ENCODE measurements at regions not wholly inside any gene's neighbourhood (a gene's known extent, or its start where the extent isn't known, plus 50 kb on each side); places are given as distances from the start of the nearest gene placed in this dataset.

DNA sequence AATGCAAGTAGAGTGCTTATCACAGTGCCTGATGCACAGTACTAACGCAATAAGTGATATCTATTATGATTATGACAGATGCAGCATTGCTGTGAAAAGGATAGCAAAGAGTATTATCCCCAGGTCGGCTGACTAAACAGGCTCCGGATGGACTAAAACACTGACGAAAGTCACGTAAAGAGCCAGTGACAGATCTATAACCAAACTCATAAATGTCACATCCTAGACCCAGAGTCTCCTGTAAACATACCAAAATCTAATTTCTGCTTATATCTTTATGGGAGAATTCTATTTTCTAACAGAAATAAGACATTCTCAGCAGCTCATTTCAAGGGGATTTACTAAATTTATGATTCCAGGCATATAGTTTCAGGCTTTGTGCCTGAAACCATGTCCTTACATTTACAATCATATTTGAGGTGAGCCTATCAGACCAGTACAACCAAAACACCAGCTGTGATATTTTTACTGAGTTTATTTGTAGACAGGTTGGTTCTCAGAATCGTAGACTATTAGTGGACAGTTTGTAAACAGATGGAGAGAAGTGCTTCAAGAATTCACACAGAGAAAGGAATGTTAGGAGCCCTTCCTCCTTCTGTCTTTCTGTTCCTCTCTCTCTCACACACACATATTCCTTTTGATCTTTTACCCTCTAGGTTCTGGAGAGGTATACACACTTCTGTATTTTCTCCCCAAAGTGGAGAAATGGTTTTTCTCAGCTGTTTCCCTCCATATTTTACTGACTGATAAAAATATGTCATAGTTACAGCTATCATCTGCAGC is 52.4 kb upstream of the WDR26 start:
- DNase-seq = no peak

DNA sequence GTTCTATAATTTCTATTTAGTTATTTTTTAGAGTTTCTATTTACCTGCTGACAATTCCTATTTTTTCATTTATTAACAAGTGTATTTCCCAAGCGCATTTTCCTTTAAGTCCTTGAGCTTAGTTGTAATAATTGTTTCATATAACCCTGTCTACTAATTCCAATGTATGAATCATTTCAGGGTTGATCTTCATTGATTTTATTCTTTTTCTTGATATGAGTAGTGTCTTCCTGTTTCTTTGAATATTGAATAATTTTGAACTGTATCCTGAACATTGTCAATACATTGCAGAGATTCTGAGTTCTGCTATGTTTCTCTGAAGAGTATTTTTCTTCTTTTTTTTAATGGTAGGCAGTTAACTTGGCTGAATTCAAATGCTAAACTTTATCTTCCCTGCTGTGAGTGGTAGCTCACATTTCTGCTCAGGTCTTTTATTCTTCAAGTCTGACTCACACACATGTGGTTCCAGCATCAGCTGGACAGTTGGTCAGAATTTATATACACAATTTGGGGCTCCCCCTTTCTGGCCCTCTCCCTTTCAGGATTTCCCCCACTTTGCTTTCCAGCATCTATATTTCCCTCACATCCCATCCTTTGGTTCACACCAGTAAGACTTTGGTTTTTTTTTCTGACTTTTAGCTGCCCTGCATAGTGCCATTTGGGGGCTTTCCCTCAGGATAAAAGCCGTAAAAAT is 54.4 kb upstream of the WDR26 start:
- no peak for DNase-seq

DNA sequence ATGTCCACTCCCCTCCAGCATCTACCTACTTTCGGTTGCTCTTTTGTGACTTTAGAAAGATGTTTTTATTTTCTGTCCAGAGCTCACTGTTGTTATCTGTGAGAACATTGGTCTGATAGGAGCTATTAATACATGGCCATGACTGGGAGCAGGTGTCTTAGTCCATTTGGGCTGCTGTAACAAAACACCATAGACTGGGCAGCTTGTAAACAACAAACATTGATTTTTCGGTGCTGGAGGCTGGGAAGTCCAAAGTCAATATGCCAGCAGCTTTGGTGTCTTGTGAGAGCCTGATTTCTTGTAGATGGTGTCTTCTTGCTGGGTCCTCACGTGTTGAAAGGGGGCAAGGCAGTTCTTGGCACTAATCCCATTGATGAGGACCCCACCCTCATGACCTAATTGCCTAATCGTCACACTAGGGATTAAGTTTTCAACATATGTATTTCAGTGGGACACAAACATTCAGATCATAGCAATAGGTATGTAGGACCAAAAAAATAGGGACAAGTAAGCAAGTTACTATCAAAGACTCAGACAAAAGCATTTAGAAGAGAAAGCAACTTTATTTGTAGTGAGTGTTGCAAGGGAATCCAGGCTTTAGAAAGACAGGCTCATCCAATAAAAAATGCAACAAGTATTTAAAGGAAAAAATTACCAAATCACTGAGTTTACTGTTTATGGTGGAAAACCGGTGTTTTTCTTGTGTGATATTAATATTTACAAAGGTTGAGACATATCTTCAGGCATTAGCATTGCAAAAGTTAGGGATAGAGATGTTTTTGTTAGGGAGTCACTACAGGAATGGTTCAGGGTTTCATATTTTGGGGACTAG is 55.2 kb upstream of the WDR26 start:
- no peak for DNase-seq

DNA sequence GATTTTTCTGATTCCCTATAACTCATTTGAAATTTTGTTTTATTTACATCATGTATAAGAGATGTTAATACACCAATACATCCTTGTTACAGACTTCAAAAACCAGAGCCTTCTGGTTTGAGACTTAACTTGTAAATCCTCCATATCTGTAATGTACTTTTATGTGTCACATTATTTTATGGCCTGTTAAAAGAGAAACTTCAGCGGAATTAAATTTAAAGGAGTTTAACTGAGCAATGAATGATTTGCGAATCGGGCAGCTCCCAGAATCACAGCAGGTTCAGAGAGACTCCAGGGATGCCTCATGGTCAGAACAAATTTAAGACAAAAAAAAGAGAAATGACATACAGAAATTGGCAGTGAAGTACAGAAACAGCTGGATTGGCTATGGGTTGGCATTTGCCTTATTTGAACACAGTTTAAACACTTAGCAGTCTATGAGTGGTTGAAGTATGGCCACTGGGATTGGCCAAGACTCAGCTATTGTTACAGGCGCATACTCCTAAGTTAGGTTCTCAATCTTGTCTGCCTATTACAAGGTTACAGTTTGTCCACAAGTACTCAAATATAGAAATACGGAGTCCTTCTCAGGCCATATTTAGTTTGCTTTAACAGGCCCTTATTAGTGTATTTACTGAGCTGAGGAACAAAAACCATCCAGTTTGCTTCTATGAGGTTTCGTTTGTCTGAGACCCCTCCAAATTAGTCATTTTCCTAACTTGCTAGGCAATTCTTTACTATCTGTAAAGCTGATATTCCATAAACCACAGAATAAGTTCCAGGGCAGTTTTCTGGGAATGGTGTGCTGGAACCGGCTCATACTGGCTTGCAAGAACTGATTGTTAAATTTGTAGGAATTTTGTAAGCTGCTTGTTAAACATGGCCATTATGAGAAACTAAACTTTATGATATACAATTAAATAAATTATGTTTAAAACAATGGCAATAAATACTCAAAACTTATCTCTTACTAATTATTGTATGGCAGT is 56.2 kb upstream of the WDR26 start:
- DNase-seq = no peak

DNA sequence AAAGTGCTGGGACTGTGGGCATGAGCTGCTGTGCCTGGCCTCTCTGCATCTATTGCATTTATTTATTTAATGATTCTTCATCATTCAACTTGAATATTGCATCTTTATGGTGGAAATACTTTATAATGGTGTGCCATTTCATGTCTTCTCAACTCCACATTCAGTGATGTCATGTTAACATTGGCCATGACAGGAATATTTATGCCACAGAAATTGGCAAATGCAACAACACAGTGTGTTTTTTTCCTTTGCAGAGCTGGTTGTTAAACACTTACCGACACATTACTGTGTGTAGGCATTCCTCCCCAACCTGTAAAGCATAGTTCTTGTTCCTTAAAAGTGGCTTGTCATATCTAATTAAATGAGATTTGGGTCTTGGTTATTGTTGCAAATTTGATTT is 57.4 kb upstream of the WDR26 start:
- no peak for DNase-seq

DNA sequence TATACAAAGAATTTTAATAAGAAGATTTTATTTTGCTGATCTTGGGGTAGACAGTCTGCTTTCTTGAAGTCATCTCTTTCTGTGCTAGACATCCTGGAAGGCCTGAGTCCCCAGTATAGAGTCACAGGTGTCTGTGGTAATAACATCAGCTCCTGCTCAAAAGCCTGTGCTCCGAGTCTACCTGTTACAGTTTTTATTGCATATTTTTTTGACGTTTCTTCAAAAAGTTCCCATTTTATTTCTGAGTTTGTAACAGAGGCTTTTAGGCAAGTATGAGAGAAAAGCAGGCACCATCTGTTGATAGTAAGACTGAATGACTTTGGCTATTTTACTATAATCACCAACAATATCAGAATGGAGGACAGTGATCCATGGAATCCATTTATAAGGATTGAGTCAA is 58.0 kb upstream of the WDR26 start:
- no peak for DNase-seq

DNA sequence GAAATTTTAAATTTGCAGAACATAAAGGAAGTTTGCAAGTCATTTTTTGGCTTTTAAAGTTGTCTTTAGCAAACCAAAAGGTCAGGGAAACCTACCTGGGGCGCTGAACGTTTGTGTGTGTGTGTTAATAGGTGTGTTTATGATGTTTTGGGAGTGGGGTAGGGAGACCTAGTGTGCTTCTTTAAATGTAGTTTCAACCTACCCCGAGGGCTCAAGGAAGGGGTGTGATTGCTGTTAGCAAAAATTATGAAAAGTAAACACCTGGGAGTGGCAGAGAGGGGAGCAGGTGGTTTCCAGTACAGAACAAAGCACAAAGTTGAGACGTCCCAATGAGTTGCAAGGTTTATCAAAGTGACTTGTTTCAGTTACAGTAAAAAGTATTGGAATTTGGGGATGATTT is 58.7 kb upstream of the WDR26 start:
- DNase-seq = no peak

DNA sequence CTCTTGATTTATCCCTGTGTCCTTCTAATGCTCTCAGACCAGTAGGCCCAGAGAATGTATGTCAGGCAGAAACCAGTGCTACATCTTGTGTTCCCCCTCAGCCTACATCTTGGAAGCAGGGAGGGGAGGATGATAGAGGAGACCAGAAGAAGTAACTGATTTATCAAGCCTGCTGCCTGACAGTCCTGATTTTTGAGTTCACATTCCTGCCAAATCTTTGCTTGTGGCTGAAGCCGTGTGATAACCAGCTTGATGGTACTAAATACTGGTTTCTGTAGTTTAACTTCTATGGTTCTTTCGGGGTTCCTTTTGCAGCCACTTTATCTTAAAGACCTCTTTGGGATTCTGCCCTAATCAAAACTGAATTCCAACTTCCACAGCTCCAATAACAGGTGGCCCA is 59.7 kb upstream of the WDR26 start:
- DNase-seq = no peak

DNA sequence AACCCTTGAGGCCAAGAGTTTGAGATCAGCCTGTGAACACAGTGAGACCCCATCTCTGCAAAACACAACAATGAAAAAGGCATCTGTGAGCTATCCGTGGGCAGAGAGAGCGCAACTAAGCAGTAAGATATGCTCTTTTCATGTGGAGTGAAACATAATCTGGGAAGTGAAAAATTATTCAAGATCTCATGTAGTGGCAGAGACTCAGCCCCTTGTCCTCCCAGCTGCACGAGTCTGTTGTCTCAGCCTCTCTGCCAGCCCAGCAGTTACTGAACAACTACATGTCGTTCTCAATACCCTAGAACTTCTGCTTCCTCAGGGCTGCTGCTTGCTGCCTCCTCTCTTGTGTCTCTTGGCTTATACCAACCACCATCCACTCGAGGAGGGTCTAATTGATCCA is 61.3 kb upstream of the WDR26 start:
- no peak for DNase-seq

DNA sequence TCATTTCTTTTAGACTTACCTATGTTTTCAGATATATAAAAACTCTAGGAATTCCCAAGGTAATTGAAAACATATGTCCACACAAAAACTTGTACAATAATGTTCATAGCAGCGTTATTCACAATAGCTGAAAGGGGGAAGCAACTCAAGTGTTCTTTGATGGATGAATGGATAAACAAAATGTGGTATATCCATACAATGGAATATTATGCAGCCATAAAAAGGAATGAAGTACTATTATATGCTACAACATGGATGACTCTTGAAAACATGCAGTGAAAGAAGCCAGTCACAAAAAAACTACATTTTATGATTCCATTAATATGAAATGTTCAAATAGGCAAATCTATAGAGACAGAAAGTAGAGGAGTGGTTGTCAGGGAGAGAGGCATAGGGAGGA is 62.2 kb upstream of the WDR26 start:
- DNase-seq = no peak

DNA sequence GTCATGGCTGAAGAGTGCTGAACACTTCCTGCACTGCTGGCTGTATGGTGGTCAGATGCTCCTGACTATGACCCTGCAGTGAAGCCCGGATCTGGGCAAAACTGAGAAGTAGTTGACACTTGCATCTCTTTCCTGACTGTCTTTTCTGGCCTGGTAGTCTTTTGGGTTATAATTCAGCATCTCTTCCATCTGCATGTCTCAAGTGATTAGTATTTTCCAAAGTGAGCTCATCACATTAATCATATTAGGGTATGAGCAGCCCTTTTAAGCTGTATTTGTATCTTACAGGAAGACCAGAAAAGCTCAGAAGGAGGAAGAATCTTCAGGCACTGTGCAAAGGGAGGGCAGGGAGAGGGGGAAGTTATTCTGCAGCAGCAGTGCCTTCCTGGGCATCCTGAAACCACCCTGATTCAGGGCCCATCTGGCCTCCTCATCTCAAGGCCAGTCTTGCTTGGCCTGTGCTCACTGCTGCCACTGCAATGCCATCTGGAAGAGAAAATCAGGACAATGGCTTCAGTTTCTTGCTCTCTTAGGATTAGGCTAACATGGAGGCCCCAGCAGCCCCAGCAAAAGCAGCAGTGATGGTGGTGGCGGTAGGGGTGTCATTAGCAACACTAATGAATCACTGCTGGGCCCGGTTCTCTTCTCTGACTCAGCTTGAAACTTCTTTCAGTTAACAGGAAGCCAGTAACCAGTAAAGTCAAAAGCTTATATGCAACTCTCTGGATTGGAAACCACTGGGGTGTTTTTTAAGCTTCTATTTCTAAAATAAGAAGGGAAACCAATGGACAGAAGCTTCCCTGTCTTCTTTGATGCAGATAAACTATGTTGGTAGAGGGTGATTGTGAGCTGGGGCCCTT is 63.3 kb upstream of the WDR26 start:
- peak; percentile 24 for DNase-seq

DNA sequence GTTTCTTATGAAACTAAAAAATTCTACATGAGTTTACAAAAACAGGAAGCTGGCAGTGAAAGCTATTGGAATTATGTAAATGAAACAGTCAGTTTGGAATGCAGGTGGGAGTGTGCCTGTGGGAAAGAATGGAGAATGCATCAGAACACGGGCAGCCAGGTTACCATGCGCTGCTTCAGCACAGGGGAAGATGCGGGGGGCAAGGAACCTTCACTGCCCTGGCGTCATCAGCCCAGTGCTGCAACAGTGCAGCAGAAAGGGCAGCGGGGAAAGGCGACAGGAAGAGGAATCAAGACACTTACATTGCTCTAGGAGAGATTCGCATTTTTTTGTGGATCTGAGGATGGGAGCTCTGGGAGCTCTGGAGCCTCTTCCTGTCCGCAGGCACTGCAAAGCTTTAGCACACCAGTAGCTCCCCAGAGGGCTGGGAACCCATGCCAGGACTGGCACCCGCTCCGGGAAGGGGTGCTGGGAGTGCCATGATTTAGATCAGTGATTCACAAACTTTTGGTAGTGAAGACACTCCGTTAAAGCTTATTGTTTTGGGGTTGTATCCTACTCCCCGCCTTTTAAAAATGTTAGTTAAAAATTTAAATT is 64.1 kb upstream of the WDR26 start:
- DNase-seq = no peak

DNA sequence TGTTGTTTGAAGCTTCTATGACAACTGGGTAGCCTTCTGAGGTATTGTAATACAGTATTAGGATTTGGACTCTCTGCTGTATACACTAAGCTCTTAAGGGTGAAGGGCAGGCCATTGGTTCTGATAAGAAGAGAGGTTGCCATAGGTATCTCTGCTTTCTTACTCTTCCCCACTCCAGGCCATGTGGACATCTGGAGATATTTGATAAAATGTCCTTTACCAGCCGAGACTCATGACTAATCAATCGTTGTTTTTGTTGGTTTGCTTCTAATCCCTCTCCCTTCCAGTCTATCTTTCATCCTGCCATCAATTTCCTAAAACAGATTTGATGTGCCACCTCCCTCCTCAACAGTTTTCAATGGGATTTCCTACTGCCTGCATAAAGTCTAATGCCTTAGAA is 64.6 kb upstream of the WDR26 start:
- DNase-seq = no peak

DNA sequence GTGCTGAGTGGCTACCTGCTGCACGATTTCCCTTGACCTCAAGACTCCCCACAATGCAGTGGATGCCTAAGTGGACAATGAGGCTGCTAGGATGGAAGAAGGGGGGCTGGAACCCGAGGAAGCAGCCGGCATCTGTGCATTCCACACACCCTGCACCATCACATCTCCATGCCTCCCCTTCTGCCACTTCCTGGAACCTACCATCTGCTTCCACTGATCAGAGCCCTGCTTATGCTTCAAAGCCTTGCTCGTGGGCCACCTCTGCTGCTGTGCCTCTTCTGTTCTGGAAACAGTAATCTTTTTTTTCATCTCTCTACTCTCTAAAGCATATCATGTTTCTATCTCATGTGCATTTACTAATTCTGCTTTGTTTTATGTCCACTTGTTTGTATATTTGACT is 66.2 kb upstream of the WDR26 start:
- no peak for DNase-seq

DNA sequence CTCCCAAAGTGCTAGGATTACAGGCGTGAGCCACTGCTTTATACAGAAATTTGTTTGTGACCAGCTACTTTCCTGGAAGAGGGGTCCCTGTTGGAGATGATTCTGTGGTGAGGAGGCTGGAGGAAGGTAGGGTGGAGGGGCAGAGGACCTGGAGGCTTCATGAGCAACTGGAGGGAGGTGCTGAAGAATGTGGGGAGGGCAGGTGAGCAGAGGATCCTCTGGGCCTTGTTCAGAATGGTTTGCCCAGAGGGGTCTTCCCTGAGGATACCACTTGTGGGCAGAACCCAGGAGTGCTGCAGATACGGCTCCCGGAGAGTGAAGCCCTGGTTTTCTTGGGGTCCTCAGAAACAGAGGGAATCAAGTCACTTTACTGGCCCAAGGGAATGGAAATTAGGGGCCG is 67.2 kb upstream of the WDR26 start:
- DNase-seq = no peak

DNA sequence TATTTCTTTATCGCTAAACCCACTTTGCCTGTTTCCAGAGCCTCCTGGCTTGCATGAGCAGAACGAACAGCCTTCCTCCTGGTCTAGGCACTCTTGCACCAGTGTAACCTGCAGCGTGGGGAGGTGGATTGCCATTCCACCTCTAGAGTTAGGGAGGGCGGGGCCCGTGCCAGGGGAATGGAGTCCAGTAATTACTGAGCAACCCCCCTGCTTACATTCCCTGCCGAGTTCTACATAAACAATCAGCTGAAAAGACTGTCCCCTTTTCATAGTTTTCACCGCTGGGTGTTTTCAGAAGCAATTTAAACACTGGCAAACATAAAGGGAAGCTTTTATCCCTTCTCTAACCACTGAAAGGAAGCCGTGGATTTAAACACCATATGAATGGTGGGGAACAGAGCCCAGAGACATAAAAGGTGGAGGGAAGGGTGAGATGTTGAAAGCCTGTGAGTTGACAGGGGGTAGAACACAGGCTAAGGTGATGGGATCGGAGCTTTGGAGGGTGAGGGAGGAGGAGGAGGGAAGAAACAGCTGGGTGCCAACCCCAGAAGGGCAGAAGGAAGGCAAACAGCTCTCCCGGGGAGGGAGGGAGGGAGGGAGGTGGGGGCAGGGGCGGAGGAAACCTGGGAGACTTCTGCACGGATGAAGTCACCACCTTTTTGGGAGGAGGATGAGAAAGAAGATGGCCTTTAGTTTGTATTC is 68.0 kb upstream of the WDR26 start:
- DNase-seq = peak; percentile 27

DNA sequence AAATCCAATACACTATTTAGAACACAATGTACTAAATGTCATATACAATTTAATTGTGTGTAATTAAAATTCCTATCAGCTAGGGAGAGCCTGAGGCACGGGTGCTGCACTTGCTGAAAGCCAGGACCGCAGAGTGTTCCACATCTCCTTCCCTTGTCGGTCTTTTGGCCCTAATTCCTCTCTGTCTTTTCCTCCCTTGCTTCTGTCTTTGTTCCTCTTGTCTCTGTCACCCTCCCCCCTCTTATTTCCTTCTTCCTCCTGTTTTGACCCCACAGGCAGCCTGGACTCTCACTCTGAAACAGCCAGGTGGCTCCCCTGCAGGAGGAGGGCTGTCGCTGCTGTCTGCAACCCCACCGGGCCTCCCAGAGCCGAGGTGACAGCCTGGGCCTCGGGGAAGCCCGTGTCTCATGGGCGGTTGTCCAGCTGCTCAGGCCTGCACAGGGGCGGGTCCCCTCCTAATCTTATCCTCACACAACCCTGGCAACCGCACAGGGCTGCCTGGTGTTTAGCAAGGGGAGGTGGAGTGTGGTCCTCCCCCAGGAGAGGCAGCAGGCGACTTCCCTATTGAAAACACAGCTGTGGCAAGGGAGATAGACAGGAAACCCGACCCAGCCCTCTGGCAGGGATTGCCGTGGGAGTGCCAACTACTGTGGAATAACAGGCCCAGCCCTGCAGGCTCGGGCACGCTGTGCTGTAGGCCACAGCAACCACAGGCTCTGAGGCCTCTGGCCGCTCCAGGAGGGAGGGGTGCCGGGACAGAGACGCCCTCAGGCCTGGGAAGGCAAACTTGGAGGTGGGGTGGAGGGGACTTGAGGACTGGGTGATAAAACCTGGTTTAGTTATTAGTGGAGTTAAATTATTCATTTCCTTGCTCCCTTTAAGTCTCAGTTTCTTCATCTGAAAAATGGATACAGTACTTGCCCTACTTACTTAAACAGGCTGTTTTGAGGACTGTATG is 68.8 kb upstream of the WDR26 start:
- peak; percentile 98 for DNase-seq

DNA sequence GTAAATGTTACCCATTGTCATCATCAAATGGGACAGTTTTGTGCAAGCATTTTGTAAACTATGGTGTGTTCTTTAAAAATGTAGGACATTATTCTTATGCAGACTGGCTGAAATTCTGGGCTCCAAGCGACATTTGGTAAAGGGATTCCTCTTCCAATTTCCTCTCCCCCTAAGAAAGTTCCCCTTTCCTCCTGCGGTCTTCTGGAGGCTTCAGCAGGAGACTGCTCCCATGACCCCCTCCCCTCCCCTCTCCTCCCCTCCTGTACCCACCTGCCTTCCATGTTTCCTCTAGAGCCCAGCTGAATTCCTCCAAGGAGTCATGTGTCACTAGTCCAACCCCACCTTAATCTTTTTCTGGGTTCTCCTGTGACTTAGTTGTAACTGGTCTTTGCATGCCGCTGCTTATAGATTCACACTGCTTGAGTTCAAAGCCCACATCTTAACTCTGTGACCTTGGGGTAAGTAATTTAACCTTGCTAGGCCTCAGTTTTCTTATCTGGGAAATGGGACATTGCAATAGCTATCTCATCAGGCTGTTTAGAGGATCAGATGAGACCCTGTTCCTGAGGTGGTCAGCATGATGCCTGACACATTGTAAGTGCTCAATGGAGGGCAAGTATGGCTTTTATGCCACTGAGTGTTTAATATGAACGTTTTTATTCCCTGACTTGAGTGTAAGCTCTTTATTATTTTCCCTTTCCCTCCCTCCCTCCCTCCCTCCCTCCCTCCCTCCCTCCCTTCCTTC is 69.9 kb upstream of the WDR26 start:
- no peak for DNase-seq
